ENCODE measurements at regions not wholly inside any gene's neighbourhood (a gene's known extent, or its start where the extent isn't known, plus 50 kb on each side); places are given as distances from the start of the nearest gene placed in this dataset.

GRCh38 chr5:10162468-10162867 is 87.2 kb downstream of the ATPSCKMT start:
- DNase-seq (ENCODE audit: low read depth) = no peak
- no peak for TF ChIP-seq MYC (IDR thresholded peaks at IDR 0.05; ENCODE audit: low read depth, low read length)
- TF ChIP-seq, protein P1, sequence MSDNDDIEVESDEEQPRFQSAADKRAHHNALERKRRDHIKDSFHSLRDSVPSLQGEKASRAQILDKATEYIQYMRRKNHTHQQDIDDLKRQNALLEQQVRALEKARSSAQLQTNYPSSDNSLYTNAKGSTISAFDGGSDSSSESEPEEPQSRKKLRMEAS (IDR thresholded peaks at IDR 0.05; ENCODE audit: low read depth, low read length) = no peak
- TF ChIP-seq CTCF (IDR thresholded peaks at IDR 0.05; ENCODE audit: low read depth, low read length) = no peak
- TF ChIP-seq POLR2A (IDR thresholded peaks at IDR 0.05; ENCODE audit: extremely low read depth, insufficient read length) = no peak
- H3K4me3 ChIP-seq (ENCODE audit: low read depth, low read length) = no peak overlapping the region

GRCh38 chr5:10161778-10162177 is 87.9 kb downstream of the ATPSCKMT start:
- no peak overlapping the region for H3K4me3 ChIP-seq (ENCODE audit: low read depth, low read length)
- TF ChIP-seq, protein P1 (IDR thresholded peaks at IDR 0.05; ENCODE audit: low read depth, low read length) = no peak
- DNase-seq (ENCODE audit: low read depth) = no peak

- TF ChIP-seq, protein P1 (IDR thresholded peaks at IDR 0.05; ENCODE audit: low read depth, low read length) = no peak
- no peak for TF ChIP-seq CTCF (IDR thresholded peaks at IDR 0.05; ENCODE audit: low read depth, low read length)
- TF ChIP-seq MYC (IDR thresholded peaks at IDR 0.05; ENCODE audit: low read depth, low read length) = no peak
- TF ChIP-seq POLR2A (IDR thresholded peaks at IDR 0.05; ENCODE audit: extremely low read depth, insufficient read length) = no peak
- no peak for DNase-seq (ENCODE audit: low read depth)
- no peak overlapping the region for H3K4me3 ChIP-seq (ENCODE audit: low read depth, low read length)
Measured at GRCh38 chr5:10160241-10160640, 89.4 kb downstream of the ATPSCKMT start.

- no peak for TF ChIP-seq MYC (IDR thresholded peaks at IDR 0.05; ENCODE audit: low read depth, low read length)
- TF ChIP-seq POLR2A (IDR thresholded peaks at IDR 0.05; ENCODE audit: extremely low read depth, insufficient read length) = no peak
- TF ChIP-seq CTCF (IDR thresholded peaks at IDR 0.05; ENCODE audit: low read depth, low read length) = peak; percentile 3
- TF ChIP-seq, protein P1 (IDR thresholded peaks at IDR 0.05; ENCODE audit: low read depth, low read length) = no peak
- DNase-seq (ENCODE audit: low read depth) = no peak
- H3K4me3 ChIP-seq (ENCODE audit: low read depth, low read length) = no peak overlapping the region
Measured at GRCh38 chr5:10158886-10159285, 90.8 kb downstream of the ATPSCKMT start.

DNA sequence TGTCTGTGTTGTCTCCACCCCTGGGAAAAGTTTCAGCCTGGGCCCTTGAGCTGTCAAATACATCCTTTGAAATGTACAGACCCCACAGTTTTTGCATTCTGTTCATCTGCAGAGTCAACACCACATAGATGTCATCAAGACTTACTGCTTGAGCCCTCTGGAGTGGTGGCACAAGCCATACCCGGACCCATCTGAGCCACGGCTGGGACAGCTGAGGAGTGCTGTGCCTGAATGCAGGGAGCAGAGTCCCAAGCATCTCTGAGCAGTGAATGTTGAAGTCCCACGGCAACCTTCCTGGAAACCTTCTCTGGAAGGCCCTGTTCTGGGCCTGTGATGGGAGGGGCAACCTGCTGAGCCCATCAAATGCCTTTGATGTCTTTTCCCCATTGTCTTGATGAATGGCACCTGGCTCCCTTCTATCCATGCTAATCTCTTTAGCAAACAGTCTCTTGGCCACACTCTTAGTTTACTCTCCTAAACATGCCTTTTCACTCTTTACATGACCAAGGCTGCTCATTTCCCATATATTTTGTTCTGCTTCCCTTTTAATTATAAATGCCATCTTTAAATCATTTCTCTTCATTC is 92.5 kb downstream of the ATPSCKMT start:
- H3K4me3 ChIP-seq (ENCODE audit: low read depth, low read length) = no peak overlapping the region
- DNase-seq (ENCODE audit: low read depth) = no peak
- no peak for TF ChIP-seq POLR2A (IDR thresholded peaks at IDR 0.05; ENCODE audit: extremely low read depth, insufficient read length)
- TF ChIP-seq, protein P1 (IDR thresholded peaks at IDR 0.05; ENCODE audit: low read depth, low read length) = no peak
- no peak for TF ChIP-seq CTCF (IDR thresholded peaks at IDR 0.05; ENCODE audit: low read depth, low read length)
- no peak for TF ChIP-seq MYC (IDR thresholded peaks at IDR 0.05; ENCODE audit: low read depth, low read length)

- no peak overlapping the region for H3K4me3 ChIP-seq (ENCODE audit: low read depth, low read length)
- no peak for DNase-seq (ENCODE audit: low read depth)
- TF ChIP-seq MYC (IDR thresholded peaks at IDR 0.05; ENCODE audit: low read depth, low read length) = no peak
- no peak for TF ChIP-seq CTCF (IDR thresholded peaks at IDR 0.05; ENCODE audit: low read depth, low read length)
Measured at GRCh38 chr5:10155897-10156667, 93.6 kb downstream of the ATPSCKMT start.

All from NB4 (cell line).